ENCODE measurements at regions not wholly inside any gene's neighbourhood (a gene's known extent, or its start where the extent isn't known, plus 50 kb on each side); places are given as distances from the start of the nearest gene placed in this dataset.

DNA sequence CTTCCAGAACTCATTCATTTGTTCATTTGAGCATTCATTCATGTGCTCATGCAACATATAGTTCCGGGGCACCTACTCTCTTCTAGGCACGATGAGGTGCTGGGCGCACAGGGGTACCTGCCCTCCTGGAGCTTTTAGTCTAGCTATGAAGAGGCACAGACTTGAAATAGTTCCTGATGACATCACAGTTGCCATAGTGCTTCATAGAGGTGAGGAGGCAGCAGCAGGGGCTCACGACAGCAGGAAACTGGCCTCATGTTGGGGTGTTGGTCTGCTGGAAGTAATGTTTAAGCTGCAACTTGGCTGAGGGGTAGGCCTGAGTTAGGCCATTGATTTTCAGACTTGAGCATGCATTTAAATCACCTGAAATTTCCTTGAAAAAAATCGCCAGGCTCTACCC, 195.5 kb downstream of the PHETA1 start:
- H3K27me3 ChIP-seq = peaks cover 0 to 18% (median 0%) of the 10 kb centered on the region in 3 donors
- peaks cover 0 to 5% (median 3%) of the 10 kb centered on the region in 4 donors for H3K4me1 ChIP-seq
- no peaks in the 10 kb centered on the region for H3K36me3 ChIP-seq
- no peaks in the 10 kb centered on the region for H3K9me3 ChIP-seq
- WGBS, 2 donors = 71 to 86% methylated on average over 5 of the region's 5 CpGs
- DNase-seq = no peak
- intact Hi-C loops (cut with DNase I) = loop anchor here (5.0 kb wide), 1 partner anchor 151 kb away; no protein-coding TSS in a partner anchor
- TF ChIP-seq, protein P1, sequence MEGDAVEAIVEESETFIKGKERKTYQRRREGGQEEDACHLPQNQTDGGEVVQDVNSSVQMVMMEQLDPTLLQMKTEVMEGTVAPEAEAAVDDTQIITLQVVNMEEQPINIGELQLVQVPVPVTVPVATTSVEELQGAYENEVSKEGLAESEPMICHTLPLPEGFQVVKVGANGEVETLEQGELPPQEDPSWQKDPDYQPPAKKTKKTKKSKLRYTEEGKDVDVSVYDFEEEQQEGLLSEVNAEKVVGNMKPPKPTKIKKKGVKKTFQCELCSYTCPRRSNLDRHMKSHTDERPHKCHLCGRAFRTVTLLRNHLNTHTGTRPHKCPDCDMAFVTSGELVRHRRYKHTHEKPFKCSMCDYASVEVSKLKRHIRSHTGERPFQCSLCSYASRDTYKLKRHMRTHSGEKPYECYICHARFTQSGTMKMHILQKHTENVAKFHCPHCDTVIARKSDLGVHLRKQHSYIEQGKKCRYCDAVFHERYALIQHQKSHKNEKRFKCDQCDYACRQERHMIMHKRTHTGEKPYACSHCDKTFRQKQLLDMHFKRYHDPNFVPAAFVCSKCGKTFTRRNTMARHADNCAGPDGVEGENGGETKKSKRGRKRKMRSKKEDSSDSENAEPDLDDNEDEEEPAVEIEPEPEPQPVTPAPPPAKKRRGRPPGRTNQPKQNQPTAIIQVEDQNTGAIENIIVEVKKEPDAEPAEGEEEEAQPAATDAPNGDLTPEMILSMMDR (IDR thresholded peaks at IDR 0.05) = no peak
- no peak for TF ChIP-seq EP300 (IDR thresholded peaks at IDR 0.05)
- no peak overlapping the region for H3K27ac ChIP-seq
- H3K4me3 ChIP-seq = no peak overlapping the region

DNA sequence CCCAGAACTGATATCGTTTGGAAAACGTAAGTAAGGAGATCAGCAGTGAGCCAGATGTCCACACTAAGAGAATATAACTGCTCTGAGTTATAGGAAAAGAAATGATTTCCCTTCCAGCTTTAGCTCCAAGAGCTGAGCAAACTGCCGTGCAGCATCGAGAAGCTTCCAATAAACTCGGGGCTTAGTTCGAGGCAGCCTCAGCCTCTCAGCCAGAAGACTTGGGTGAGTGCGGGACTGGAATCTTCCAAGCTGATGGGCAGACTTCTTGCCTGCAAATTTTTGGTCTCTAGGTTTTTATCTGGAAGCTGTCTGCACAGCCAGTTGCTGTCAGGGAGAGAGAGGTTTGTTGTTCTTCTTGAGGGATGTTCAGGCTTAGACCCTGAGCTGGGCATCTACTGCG, 196.1 kb downstream of the PHETA1 start:
- Histone ChIP-seq H3K27me3 (peaks cover 0 to 14% (median 0%) of the 10 kb centered on the region in 3 donors), H3K4me1 (no peaks in the 10 kb centered on the region), H3K27ac (no peak overlapping the region), H3K9me3 (no peaks in the 10 kb centered on the region), H3K36me3 (no peaks in the 10 kb centered on the region), H3K4me3 (no peak overlapping the region)
- intact Hi-C loops (cut with DNase I) = loop anchor here (5.0 kb wide), 1 partner anchor 150 kb away; no protein-coding TSS in a partner anchor
- TF ChIP-seq POLR2A (IDR thresholded peaks at IDR 0.05) (no peak), POLR2AphosphoS5 (IDR thresholded peaks at IDR 0.05) (no peak), EP300 (IDR thresholded peaks at IDR 0.05) (no peak)
- TF ChIP-seq, protein P1 (IDR thresholded peaks at IDR 0.05) = no peak
- DNase-seq = no peak
- 70 to 73% methylated on average over 8 of the region's 8 CpGs for WGBS, 2 donors

DNA sequence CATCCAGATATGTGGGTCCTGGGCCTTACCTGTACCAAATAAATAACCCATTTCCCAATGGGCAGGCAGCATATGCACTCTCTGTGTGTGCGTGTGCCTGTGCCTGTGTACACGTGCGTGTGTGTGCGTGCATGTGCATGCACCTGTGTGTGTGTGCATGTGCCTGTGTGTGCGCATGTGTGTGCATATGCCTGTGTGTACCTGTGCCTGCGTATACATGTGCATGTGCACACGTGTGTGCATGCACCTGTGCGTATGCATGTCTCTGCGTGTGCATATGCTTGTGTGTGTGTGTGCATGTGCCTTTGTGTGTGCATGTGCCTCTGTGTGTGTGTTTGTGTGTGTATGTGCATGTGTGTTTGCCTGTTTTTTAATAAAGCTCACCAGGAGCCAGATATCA, 197.1 kb downstream of the PHETA1 start:
- Histone ChIP-seq H3K9me3 (no peaks in the 10 kb centered on the region), H3K4me3 (no peak overlapping the region), H3K4me1 (peaks cover 0 to 4% (median 0%) of the 10 kb centered on the region in 4 donors), H3K27me3 (peaks cover 0 to 11% (median 0%) of the 10 kb centered on the region in 3 donors), H3K36me3 (no peaks in the 10 kb centered on the region), H3K27ac (no peak overlapping the region)
- intact Hi-C loops (cut with DNase I) = loop anchor here (5.0 kb wide), 1 partner anchor 150 kb away; no protein-coding TSS in a partner anchor
- WGBS, 2 donors = 89 to 91% methylated on average over 9 of the region's 9 CpGs
- DNase-seq = no peak
- TF ChIP-seq, protein P1 (IDR thresholded peaks at IDR 0.05) = no peak
- TF ChIP-seq POLR2AphosphoS5 (IDR thresholded peaks at IDR 0.05) (no peak), EP300 (IDR thresholded peaks at IDR 0.05) (no peak), POLR2A (IDR thresholded peaks at IDR 0.05) (no peak)

DNA sequence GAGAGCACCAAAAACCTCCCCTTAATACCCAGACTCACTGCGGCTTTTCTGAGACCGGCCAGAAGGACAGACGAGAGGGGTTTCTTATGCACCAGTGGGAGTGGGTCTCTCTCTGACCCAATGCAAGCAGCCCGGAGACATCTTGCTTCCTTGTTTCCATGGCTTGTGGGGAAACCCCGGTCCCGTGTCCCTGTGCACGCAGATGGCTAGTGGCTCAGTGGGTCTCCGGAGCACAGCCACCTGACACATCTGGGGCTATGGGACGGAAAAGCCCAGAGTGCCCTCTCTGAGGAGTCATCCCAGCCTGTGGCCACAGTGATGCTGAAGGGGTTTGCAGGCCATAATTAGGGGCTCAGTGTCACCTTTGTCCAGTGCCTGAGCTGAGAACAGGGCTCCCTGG, 197.6 kb downstream of the PHETA1 start:
- Histone ChIP-seq H3K4me1 (peaks cover 0 to 9% (median 0%) of the 10 kb centered on the region in 4 donors), H3K36me3 (no peaks in the 10 kb centered on the region), H3K9me3 (no peaks in the 10 kb centered on the region), H3K4me3 (no peak overlapping the region), H3K27ac (no peak overlapping the region), H3K27me3 (peaks cover 0 to 7% (median 0%) of the 10 kb centered on the region in 3 donors)
- no peak for DNase-seq
- 82 to 87% methylated on average over 9 of the region's 9 CpGs for WGBS, 2 donors
- intact Hi-C loops (cut with DNase I) = loop anchor here (5.0 kb wide), 1 partner anchor 149 kb away; no protein-coding TSS in a partner anchor
- TF ChIP-seq, protein P1 (IDR thresholded peaks at IDR 0.05) = no peak
- TF ChIP-seq EP300 (IDR thresholded peaks at IDR 0.05) (no peak), POLR2A (IDR thresholded peaks at IDR 0.05) (no peak), POLR2AphosphoS5 (IDR thresholded peaks at IDR 0.05) (no peak)

DNA sequence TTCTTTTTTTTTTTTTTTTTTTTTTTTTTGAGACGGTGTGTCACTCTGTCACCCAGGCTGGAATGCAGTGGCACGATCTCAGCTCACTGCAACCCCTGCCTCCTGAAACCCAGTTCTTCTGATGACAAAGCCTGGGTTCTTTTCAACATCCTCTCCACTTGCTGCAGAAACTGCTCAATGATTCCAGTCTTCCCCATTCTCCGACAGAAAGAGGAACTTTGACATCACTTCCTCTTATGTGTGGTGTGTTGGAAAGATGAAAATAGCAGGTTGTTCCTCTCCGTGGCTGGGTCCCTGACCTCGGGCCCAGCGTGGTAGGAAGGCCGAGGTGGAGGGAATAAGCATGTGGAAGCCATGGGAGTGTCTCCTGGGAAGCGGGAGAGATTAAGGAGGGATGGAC, 198.4 kb downstream of the PHETA1 start:
- Histone ChIP-seq H3K4me1 (peaks cover 0 to 9% (median 0%) of the 10 kb centered on the region in 4 donors), H3K4me3 (no peak overlapping the region), H3K9me3 (no peaks in the 10 kb centered on the region), H3K36me3 (no peaks in the 10 kb centered on the region), H3K27ac (no peak overlapping the region), H3K27me3 (peaks cover 0 to 3% (median 0%) of the 10 kb centered on the region in 3 donors)
- intact Hi-C loops (cut with DNase I) = loop anchor here (5.0 kb wide), 1 partner anchor 148 kb away; no protein-coding TSS in a partner anchor
- no peak for DNase-seq
- WGBS, 2 donors = 37 to 48% methylated on average over 8 of the region's 8 CpGs
- TF ChIP-seq POLR2AphosphoS5 (IDR thresholded peaks at IDR 0.05) = peak in 1 of 4 donors; percentile 8
- TF ChIP-seq EP300 (IDR thresholded peaks at IDR 0.05) = no peak

Data from sigmoid colon (tissue), 6 donors.